ENCODE measurements at regions not wholly inside any gene's neighbourhood (a gene's known extent, or its start where the extent isn't known, plus 50 kb on each side); places are given as distances from the start of the nearest gene placed in this dataset.

- H3K4me3 ChIP-seq (replicated peaks in 1 of 2; ENCODE audit: low read depth in 2 of 2, low read length in 2 of 2), result no peak overlapping the region
- DNase-seq (ENCODE audit: low read depth in 2 of 2), result no peak
- no peak for TF ChIP-seq CTCF (IDR thresholded peaks at IDR 0.05; ENCODE audit: low read depth, low read length)
Observed at GRCh38 chr3:34411596-34411995, 613.2 kb downstream of the PDCD6IP start.

- DNase-seq (ENCODE audit: low read depth in 2 of 2), result peak in 1 of 2 donors; percentile 2
- no peak for TF ChIP-seq CTCF (IDR thresholded peaks at IDR 0.05; ENCODE audit: low read depth, low read length)
- no peak overlapping the region for H3K4me3 ChIP-seq (replicated peaks in 1 of 2; ENCODE audit: low read depth in 2 of 2, low read length in 2 of 2)
Observed at GRCh38 chr3:34419801-34420200, 621.4 kb downstream of the PDCD6IP start.

DNA sequence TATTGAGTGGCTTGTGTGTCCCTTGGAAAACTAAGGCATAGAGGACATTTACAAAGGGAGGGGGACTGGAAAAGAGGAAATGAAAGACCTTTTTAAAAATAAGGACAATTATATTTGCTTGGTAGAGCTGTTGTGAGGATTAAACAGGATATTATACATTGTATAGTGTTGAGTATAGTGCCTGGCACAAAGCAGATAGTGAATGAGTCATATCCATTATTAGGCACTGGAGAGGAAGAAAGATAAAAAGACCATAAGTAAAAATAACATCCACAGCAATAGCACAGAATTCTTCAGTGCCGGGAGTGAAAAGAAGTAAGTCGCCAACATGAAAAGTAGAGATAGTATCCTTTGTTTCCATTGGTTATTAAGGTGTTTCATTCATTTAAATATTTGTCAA is 623.3 kb downstream of the PDCD6IP start:
- DNase-seq (ENCODE audit: low read depth in 2 of 2), result no peak
- TF ChIP-seq CTCF (IDR thresholded peaks at IDR 0.05; ENCODE audit: low read depth, low read length), result no peak
- no peak overlapping the region for H3K4me3 ChIP-seq (replicated peaks in 1 of 2; ENCODE audit: low read depth in 2 of 2, low read length in 2 of 2)

GRCh38 chr3:34439796-34440195 is 641.4 kb downstream of the PDCD6IP start:
- no peak for DNase-seq (ENCODE audit: low read depth in 2 of 2)

GRCh38 chr3:34444137-34444536 is 645.7 kb downstream of the PDCD6IP start:
- no peak for TF ChIP-seq CTCF (IDR thresholded peaks at IDR 0.05; ENCODE audit: low read depth, low read length)
- H3K4me3 ChIP-seq (replicated peaks in 1 of 2; ENCODE audit: low read depth in 2 of 2, low read length in 2 of 2), result no peak overlapping the region
- no peak for DNase-seq (ENCODE audit: low read depth in 2 of 2)

More at GRCh38 chr3:34439796-34440195, 641.4 kb downstream of the PDCD6IP start:
- TF ChIP-seq CTCF (IDR thresholded peaks at IDR 0.05; ENCODE audit: low read depth, low read length), result no peak
- no peak overlapping the region for H3K4me3 ChIP-seq (replicated peaks in 1 of 2; ENCODE audit: low read depth in 2 of 2, low read length in 2 of 2)

- TF ChIP-seq CTCF (IDR thresholded peaks at IDR 0.05; ENCODE audit: low read depth, low read length), result no peak
- no peak for DNase-seq (ENCODE audit: low read depth in 2 of 2)
- H3K4me3 ChIP-seq (replicated peaks in 1 of 2; ENCODE audit: low read depth in 2 of 2, low read length in 2 of 2), result no peak overlapping the region
Observed at GRCh38 chr3:34449305-34449704, 650.9 kb downstream of the PDCD6IP start.

- H3K4me3 ChIP-seq (replicated peaks in 1 of 2; ENCODE audit: low read depth in 2 of 2, low read length in 2 of 2), result no peak overlapping the region
- DNase-seq (ENCODE audit: low read depth in 2 of 2), result no peak
- no peak for TF ChIP-seq CTCF (IDR thresholded peaks at IDR 0.05; ENCODE audit: low read depth, low read length)
Observed at GRCh38 chr3:34463414-34463813, 665.0 kb downstream of the PDCD6IP start.
